GM18951 (cell line): ENCODE measurements at regions not wholly inside any gene's neighbourhood (a gene's known extent, or its start where the extent isn't known, plus 50 kb on each side); places are given as distances from the start of the nearest gene placed in this dataset.

Source experiments
- POLR2A ChIP-seq: IDR thresholded peaks from 4 replicates; pipeline ENCODE4 v1.6.1; 2011; ENCODE audit warnings: mild to moderate bottlenecking; ENCODE audit not compliant: insufficient read length, insufficient read depth; ENCODE audit errors: extremely low read depth
- in situ Hi-C: fragments of 300-500 bp; cut with MboI; formaldehyde crosslinking; loops from one replicate; pipeline ENCODE4 v1.12.0; 2022; ENCODE audit warnings: low sequenced_read_pairs, mixed read lengths, inconsistent platforms; ENCODE audit not compliant: unreplicated experiment

- in situ Hi-C loops, result no loop called here
- no peak for TF ChIP-seq POLR2A
Measured at GRCh38 chr4:114465766-114466165, 132.8 kb upstream of the UGT8 start.

GRCh38 chr4:114466299-114466698 is 132.3 kb upstream of the UGT8 start:
- TF ChIP-seq POLR2A, result no peak
- in situ Hi-C loops, result no loop called here

GRCh38 chr4:114472269-114473032 is 126.2 kb upstream of the UGT8 start:
- in situ Hi-C loops, result no loop called here
- TF ChIP-seq POLR2A, result no peak

GRCh38 chr4:114474188-114474800 is 124.3 kb upstream of the UGT8 start:
- TF ChIP-seq POLR2A, result no peak

GRCh38 chr4:114476310-114476709 is 122.3 kb upstream of the UGT8 start:
- in situ Hi-C loops, result no loop called here

More at GRCh38 chr4:114474188-114474800, 124.3 kb upstream of the UGT8 start:
- in situ Hi-C loops, result no loop called here

GRCh38 chr4:114479595-114479994 is 119.0 kb upstream of the UGT8 start:
- in situ Hi-C loops, result no loop called here
- no peak for TF ChIP-seq POLR2A

More at GRCh38 chr4:114476310-114476709, 122.3 kb upstream of the UGT8 start:
- no peak for TF ChIP-seq POLR2A

GRCh38 chr4:114481856-114482255 is 116.8 kb upstream of the UGT8 start:
- in situ Hi-C loops, result no loop called here
- TF ChIP-seq POLR2A, result no peak

GRCh38 chr4:114487101-114487500 is 111.5 kb upstream of the UGT8 start:
- TF ChIP-seq POLR2A, result no peak
- in situ Hi-C loops, result no loop called here

- TF ChIP-seq POLR2A, result no peak
- in situ Hi-C loops, result no loop called here
Measured at GRCh38 chr4:114488301-114488982, 110.2 kb upstream of the UGT8 start.

- TF ChIP-seq POLR2A, result no peak
- in situ Hi-C loops, result no loop called here
Measured at GRCh38 chr4:114494246-114494803, 104.3 kb upstream of the UGT8 start.

GRCh38 chr4:114495471-114495928 is 103.1 kb upstream of the UGT8 start:
- TF ChIP-seq POLR2A, result no peak

GRCh38 chr4:114497116-114497515 is 101.5 kb upstream of the UGT8 start:
- in situ Hi-C loops, result no loop called here
- no peak for TF ChIP-seq POLR2A

More at GRCh38 chr4:114495471-114495928, 103.1 kb upstream of the UGT8 start:
- in situ Hi-C loops, result no loop called here

GRCh38 chr4:114509340-114509739 is 89.3 kb upstream of the UGT8 start:
- in situ Hi-C loops, result no loop called here

More at GRCh38 chr4:114509340-114509739, 89.3 kb upstream of the UGT8 start:
- TF ChIP-seq POLR2A, result no peak
